Fibroblast of gingiva (primary cell): ENCODE measurements at regions not wholly inside any gene's neighbourhood (a gene's known extent, or its start where the extent isn't known, plus 50 kb on each side); places are given as distances from the start of the nearest gene placed in this dataset.

Experiments used
- DNase-seq: peaks from one replicate; pipeline ENCODE4 v3.0.0-alpha.2; 2011; ENCODE audit warnings: low read depth

- no peak for DNase-seq
Observed at GRCh38 chr13:106887686-106888085, 319.7 kb upstream of the ARGLU1 start.

GRCh38 chr13:106883976-106884375 is 316.0 kb upstream of the ARGLU1 start:
- DNase-seq, result no peak

- no peak for DNase-seq
Observed at GRCh38 chr13:106882246-106882645, 314.3 kb upstream of the ARGLU1 start.

- DNase-seq, result no peak
Observed at GRCh38 chr13:106879806-106880205, 311.9 kb upstream of the ARGLU1 start.

GRCh38 chr13:106874323-106874722 is 306.4 kb upstream of the ARGLU1 start:
- no peak for DNase-seq

- no peak for DNase-seq
Observed at GRCh38 chr13:106873810-106874209, 305.9 kb upstream of the ARGLU1 start.

GRCh38 chr13:106867249-106867648 is 299.3 kb upstream of the ARGLU1 start:
- DNase-seq, result no peak

- DNase-seq, result no peak
Observed at GRCh38 chr13:106865716-106866440, 297.9 kb upstream of the ARGLU1 start.

- DNase-seq, result no peak
Observed at GRCh38 chr13:106859533-106859904, 291.6 kb upstream of the ARGLU1 start.

- DNase-seq, result no peak
Observed at GRCh38 chr13:106858903-106859532, 291.1 kb upstream of the ARGLU1 start.

GRCh38 chr13:106852436-106852835 is 284.5 kb upstream of the ARGLU1 start:
- no peak for DNase-seq

- no peak for DNase-seq
Observed at GRCh38 chr13:106850973-106851650, 283.2 kb upstream of the ARGLU1 start.

GRCh38 chr13:106846571-106847448 is 278.9 kb upstream of the ARGLU1 start:
- no peak for DNase-seq

- no peak for DNase-seq
Observed at GRCh38 chr13:106836186-106836802, 268.4 kb upstream of the ARGLU1 start.

GRCh38 chr13:106835477-106835876 is 267.5 kb upstream of the ARGLU1 start:
- DNase-seq, result no peak

GRCh38 chr13:106821979-106822378 is 254.0 kb upstream of the ARGLU1 start:
- DNase-seq, result no peak

GRCh38 chr13:106819413-106820180 is 251.7 kb upstream of the ARGLU1 start:
- no peak for DNase-seq

- no peak for DNase-seq
Observed at GRCh38 chr13:106818971-106819370, 251.0 kb upstream of the ARGLU1 start.

GRCh38 chr13:106815545-106815944 is 247.6 kb upstream of the ARGLU1 start:
- no peak for DNase-seq

GRCh38 chr13:106814463-106814862 is 246.5 kb upstream of the ARGLU1 start:
- no peak for DNase-seq

- DNase-seq, result no peak
Observed at GRCh38 chr13:106810069-106810468, 242.1 kb upstream of the ARGLU1 start.
